ENCODE measurements at regions not wholly inside any gene's neighbourhood (a gene's known extent, or its start where the extent isn't known, plus 50 kb on each side); places are given as distances from the start of the nearest gene placed in this dataset.

GRCh38 chr18:71554686-71555085 is 989.5 kb downstream of the CBLN2 start:
- TF ChIP-seq POLR2AphosphoS5 (IDR thresholded peaks at IDR 0.05; ENCODE audit: low read depth, low read length), result no peak
- no peak for TF ChIP-seq POLR2A (IDR thresholded peaks at IDR 0.05; ENCODE audit: low read depth, low read length)
- no peak for TF ChIP-seq SPI1 (IDR thresholded peaks at IDR 0.05; ENCODE audit: low read depth, low read length)
- TF ChIP-seq TAF1 (IDR thresholded peaks at IDR 0.05; ENCODE audit: low read depth, low read length), result no peak

All from GM12891 (cell line).